GM08714 (cell line): ENCODE measurements at regions not wholly inside any gene's neighbourhood (a gene's known extent, or its start where the extent isn't known, plus 50 kb on each side); places are given as distances from the start of the nearest gene placed in this dataset.
"Not testable (repeated sequence)": the region's sequence is repeated elsewhere in the genome, so short reads cannot be mapped to it uniquely, and the experiment has no call there.

ENCODE experiments used
- H3K4me3 ChIP-seq: fragments of 200-500 bp; sonication (Bioruptor generic); 2 replicates; pipeline ENCODE4 v1.5.1; 2014; ENCODE audit warnings: mild to moderate bottlenecking, low read length, inconsistent platforms

GRCh38 chr15:20063167-20063566, 478.4 kb downstream of the GOLGA6L6 start:
- H3K4me3 ChIP-seq = not testable (repeated sequence)

GRCh38 chr15:20060838-20061237, 480.8 kb downstream of the GOLGA6L6 start:
- H3K4me3 ChIP-seq = not testable (repeated sequence)

GRCh38 chr15:20056871-20057270, 484.7 kb downstream of the GOLGA6L6 start:
- H3K4me3 ChIP-seq = not testable (repeated sequence)

GRCh38 chr15:20055921-20056320, 485.7 kb downstream of the GOLGA6L6 start:
- not testable (repeated sequence) for H3K4me3 ChIP-seq

GRCh38 chr15:20048189-20048588, 493.4 kb downstream of the GOLGA6L6 start:
- H3K4me3 ChIP-seq = not testable (repeated sequence)

GRCh38 chr15:20045165-20045564, 496.4 kb downstream of the GOLGA6L6 start:
- not testable (repeated sequence) for H3K4me3 ChIP-seq

- not testable (repeated sequence) for H3K4me3 ChIP-seq
These were observed 500.9 kb downstream of the GOLGA6L6 start for GRCh38 chr15:20040691-20041090.

GRCh38 chr15:20025040-20025439, 516.6 kb downstream of the GOLGA6L6 start:
- not testable (repeated sequence) for H3K4me3 ChIP-seq

GRCh38 chr15:20022349-20022748, 519.3 kb downstream of the GOLGA6L6 start:
- not testable (repeated sequence) for H3K4me3 ChIP-seq

GRCh38 chr15:20021351-20021750, 520.2 kb downstream of the GOLGA6L6 start:
- not testable (repeated sequence) for H3K4me3 ChIP-seq

GRCh38 chr15:20020588-20020987, 521.0 kb downstream of the GOLGA6L6 start:
- not testable (repeated sequence) for H3K4me3 ChIP-seq

GRCh38 chr15:20019758-20020157, 521.8 kb downstream of the GOLGA6L6 start:
- not testable (repeated sequence) for H3K4me3 ChIP-seq

GRCh38 chr15:20017581-20017980, 524.0 kb downstream of the GOLGA6L6 start:
- H3K4me3 ChIP-seq = not testable (repeated sequence)

- not testable (repeated sequence) for H3K4me3 ChIP-seq
These were observed 524.7 kb downstream of the GOLGA6L6 start for GRCh38 chr15:20016941-20017340.

GRCh38 chr15:20012837-20013236, 528.8 kb downstream of the GOLGA6L6 start:
- H3K4me3 ChIP-seq = not testable (repeated sequence)

GRCh38 chr15:20010759-20011158, 530.8 kb downstream of the GOLGA6L6 start:
- not testable (repeated sequence) for H3K4me3 ChIP-seq

GRCh38 chr15:20009619-20010018, 532.0 kb downstream of the GOLGA6L6 start:
- not testable (repeated sequence) for H3K4me3 ChIP-seq

GRCh38 chr15:20007338-20007737, 534.3 kb downstream of the GOLGA6L6 start:
- H3K4me3 ChIP-seq = not testable (repeated sequence)

- H3K4me3 ChIP-seq = not testable (repeated sequence)
These were observed 538.1 kb downstream of the GOLGA6L6 start for GRCh38 chr15:20003471-20003870.

GRCh38 chr15:20002560-20002959, 539.0 kb downstream of the GOLGA6L6 start:
- not testable (repeated sequence) for H3K4me3 ChIP-seq

- not testable (repeated sequence) for H3K4me3 ChIP-seq
These were observed 544.9 kb downstream of the GOLGA6L6 start for GRCh38 chr15:19996574-19997194.

- not testable (repeated sequence) for H3K4me3 ChIP-seq
These were observed 546.3 kb downstream of the GOLGA6L6 start for GRCh38 chr15:19995296-19995695.
